Upper lobe of left lung (tissue), 6 donors: ENCODE measurements at regions not wholly inside any gene's neighbourhood (a gene's known extent, or its start where the extent isn't known, plus 50 kb on each side); places are given as distances from the start of the nearest gene placed in this dataset.

Source experiments
- ATAC-seq, 2 donors: fragments of 200-7000 bp; cut with Tn5 transposase; one replicate each; pipeline ENCODE4 v1.9.1; 2022; ENCODE audit warnings: mild to moderate bottlenecking in 2 of 2, moderate library complexity in 2 of 2; ENCODE audit not compliant: low FRiP score in 2 of 2
- DNase-seq, 2 donors: peaks; one replicate each; pipeline ENCODE4 v3.0.0-alpha.2; 2019 to 2020
- H3K27ac ChIP-seq, 4 donors: fragments of 200-600 bp; sonication (generic); one replicate each; pipeline ENCODE4 v1.5.1; 2016 to 2019
- H3K27me3 ChIP-seq, 4 donors: fragments of 200-600 bp; sonication (generic); one replicate each; pipeline ENCODE4 v1.5.1; 2017 to 2019
- H3K36me3 ChIP-seq, 4 donors: fragments of 200-600 bp; sonication (generic); one replicate each; pipeline ENCODE4 v1.5.1; 2016 to 2019
- H3K4me1 ChIP-seq, 4 donors: fragments of 200-600 bp; sonication (generic); one replicate each; pipeline ENCODE4 v1.5.1; 2018 to 2019
- H3K4me3 ChIP-seq, 4 donors: fragments of 200-600 bp; sonication (generic); one replicate each; pipeline ENCODE4 v1.5.1; 2017 to 2019; ENCODE audit warnings: mild to moderate bottlenecking in 2 of 4, moderate library complexity in 1 of 4
- H3K9me3 ChIP-seq, 4 donors: fragments of 200-600 bp; sonication (generic); one replicate each; pipeline ENCODE4 v1.5.1; 2018 to 2019
- CTCF ChIP-seq, 6 experiments: fragments of 450-650 bp in 4 of 6; fragments of 200-600 bp in 2 of 6; sonication (generic) in 2 of 6; IDR thresholded peaks; one replicate each; pipeline ENCODE4 v1.5.1; 2016 to 2019; ENCODE audit warnings: antibody characterized with exemption in 6 of 6
- EP300 ChIP-seq, 4 donors: sonication (generic); formaldehyde crosslinking; IDR thresholded peaks; one replicate each; pipeline ENCODE4 v1.5.1; 2017; ENCODE audit warnings: antibody characterized with exemption in 4 of 4, control low read depth in 2 of 4
- POLR2A ChIP-seq, 4 donors: fragments of 450-650 bp; IDR thresholded peaks; one replicate each; pipeline ENCODE4 v1.5.1; 2016 to 2017; ENCODE audit warnings: antibody characterized with exemption in 4 of 4, mild to moderate bottlenecking in 2 of 4
- POLR2AphosphoS5 ChIP-seq, 2 donors: sonication (generic); formaldehyde crosslinking; IDR thresholded peaks; one replicate each; pipeline ENCODE4 v1.5.1; 2017; ENCODE audit warnings: antibody characterized with exemption in 2 of 2
- WGBS, 2 donors: methylation state at CpG; one replicate each; pipeline ENCODE4 v1.1.5; 2017 to 2018; 5-methylcytosine and 5-hydroxymethylcytosine counted together
- donor health status: DM: no; HTN: no; CAD: no; lungs with moderate emphysema.
- donor health status: DM: no; HTN: yes; CAD: no; lungs with severe emphysema.

DNA sequence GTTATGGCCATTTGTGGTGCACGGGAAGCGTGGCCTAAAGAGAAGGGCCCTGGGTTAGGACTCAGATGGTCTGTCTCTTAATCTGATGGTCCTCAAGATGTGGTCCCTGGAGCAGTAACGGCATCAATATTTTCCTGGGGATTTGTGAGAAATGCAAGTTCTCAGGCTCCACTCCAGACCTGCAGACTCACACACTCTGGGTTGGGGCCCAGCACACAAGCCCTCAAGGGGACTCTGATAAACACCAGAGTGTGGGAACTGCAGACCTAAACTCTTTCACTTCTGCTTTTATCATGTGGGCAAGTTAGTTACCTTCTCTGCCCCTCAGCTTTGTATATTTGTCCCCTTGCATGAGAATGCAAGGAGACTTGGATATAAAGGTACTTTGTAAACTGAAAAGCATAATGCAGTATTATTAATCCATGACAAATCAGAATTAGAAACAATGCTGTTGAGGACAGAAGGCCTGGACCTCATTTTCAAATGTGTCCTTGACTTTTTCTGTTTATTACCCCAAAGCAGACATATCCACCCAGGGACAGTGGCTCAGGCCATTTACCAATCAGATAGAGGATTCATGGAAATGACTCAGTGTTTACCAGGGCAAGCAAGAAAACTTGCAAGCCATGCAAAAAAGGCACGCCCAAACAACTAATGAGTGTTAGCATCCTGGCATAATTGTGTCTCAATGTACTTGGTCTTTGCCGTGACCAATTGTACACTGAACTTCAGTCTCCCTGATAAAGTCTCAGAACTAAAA, 157.0 kb downstream of the ASCL1 start:
- Histone ChIP-seq H3K4me3 (no peak overlapping the region), H3K27ac (no peak overlapping the region), H3K27me3 (no peaks in the 10 kb centered on the region), H3K9me3 (no peaks in the 10 kb centered on the region), H3K4me1 (no peaks in the 10 kb centered on the region), H3K36me3 (no peaks in the 10 kb centered on the region)
- no peak for TF ChIP-seq POLR2AphosphoS5 (IDR thresholded peaks at IDR 0.05)
- TF ChIP-seq CTCF (IDR thresholded peaks at IDR 0.05): no peak
- TF ChIP-seq POLR2A (IDR thresholded peaks at IDR 0.05): no peak
- no peak for TF ChIP-seq EP300 (IDR thresholded peaks at IDR 0.05)
- DNase-seq (no peak), ATAC-seq (no peak)
- 90 to 92% methylated on average over 5 of the region's 5 CpGs for WGBS, 2 donors

DNA sequence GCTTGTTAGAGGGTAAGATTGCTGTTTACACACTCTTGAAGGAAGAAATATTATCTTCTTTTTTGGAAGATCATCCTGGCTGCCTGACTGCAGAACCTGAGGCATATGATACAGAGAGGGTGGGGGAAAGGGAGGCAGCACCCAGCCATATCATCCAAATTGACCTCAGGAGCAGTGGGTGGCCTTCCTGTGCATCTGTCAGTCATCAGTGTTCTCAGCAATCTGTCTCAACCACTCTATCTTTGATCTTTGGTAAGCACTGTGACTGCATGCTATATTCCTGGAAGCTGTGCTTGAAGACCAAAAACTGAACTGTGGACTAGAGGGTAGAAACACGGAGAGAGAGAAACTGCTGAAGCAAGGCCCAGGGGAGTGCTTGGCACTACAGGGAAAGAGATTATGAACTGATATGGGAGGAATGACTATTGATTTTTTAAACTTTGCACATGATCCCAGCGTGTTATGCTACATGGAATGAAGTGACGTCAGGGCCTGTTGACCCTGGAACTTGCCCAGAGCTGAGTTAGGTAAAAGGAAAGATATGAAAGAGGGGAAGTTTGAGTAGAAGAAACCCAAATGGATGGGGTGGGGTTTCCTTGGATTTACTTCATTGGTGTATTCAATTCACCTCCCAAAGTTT, 171.5 kb downstream of the ASCL1 start:
- DNase-seq (no peak), ATAC-seq (no peak)
- Histone ChIP-seq H3K9me3 (peaks cover 0 to 13% (median under 1%) of the 10 kb centered on the region in 4 donors), H3K4me1 (no peaks in the 10 kb centered on the region), H3K4me3 (no peak overlapping the region), H3K27ac (no peak overlapping the region), H3K27me3 (no peaks in the 10 kb centered on the region), H3K36me3 (no peaks in the 10 kb centered on the region)
- TF ChIP-seq POLR2A (IDR thresholded peaks at IDR 0.05) (no peak), POLR2AphosphoS5 (IDR thresholded peaks at IDR 0.05) (no peak), CTCF (IDR thresholded peaks at IDR 0.05) (no peak), EP300 (IDR thresholded peaks at IDR 0.05) (no peak)
- WGBS, 2 donors: 72 to 75% methylated on average over 3 of the region's 3 CpGs

DNA sequence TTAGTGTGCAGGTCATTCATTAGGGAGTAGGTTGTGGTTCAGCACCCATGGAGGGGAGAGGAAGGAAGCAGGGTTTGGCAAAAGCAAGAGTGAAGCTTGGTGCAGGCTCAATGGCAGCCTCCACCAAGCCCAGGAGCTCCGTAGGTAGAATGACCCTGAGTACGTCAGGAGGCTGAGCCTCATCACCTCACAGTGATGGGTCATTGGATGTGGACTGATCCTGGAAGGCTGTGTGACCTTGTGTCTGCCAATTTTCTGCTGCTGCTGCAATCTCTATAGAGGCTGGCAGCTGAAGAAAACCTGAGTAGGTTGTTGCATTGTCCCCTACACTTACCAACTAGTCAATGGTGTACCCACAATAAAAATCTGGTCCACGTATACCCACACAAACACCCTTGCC, 173.1 kb downstream of the ASCL1 start:
- Histone ChIP-seq H3K4me3 (no peak overlapping the region), H3K36me3 (no peaks in the 10 kb centered on the region), H3K4me1 (no peaks in the 10 kb centered on the region), H3K27me3 (no peaks in the 10 kb centered on the region), H3K9me3 (peaks cover 0 to 18% (median 1%) of the 10 kb centered on the region in 4 donors), H3K27ac (no peak overlapping the region)
- ATAC-seq: no peak
- no peak for DNase-seq
- 89 to 94% methylated on average over 3 of the region's 3 CpGs for WGBS, 2 donors
- TF ChIP-seq POLR2A (IDR thresholded peaks at IDR 0.05) (no peak), POLR2AphosphoS5 (IDR thresholded peaks at IDR 0.05) (no peak), CTCF (IDR thresholded peaks at IDR 0.05) (no peak), EP300 (IDR thresholded peaks at IDR 0.05) (no peak)

DNA sequence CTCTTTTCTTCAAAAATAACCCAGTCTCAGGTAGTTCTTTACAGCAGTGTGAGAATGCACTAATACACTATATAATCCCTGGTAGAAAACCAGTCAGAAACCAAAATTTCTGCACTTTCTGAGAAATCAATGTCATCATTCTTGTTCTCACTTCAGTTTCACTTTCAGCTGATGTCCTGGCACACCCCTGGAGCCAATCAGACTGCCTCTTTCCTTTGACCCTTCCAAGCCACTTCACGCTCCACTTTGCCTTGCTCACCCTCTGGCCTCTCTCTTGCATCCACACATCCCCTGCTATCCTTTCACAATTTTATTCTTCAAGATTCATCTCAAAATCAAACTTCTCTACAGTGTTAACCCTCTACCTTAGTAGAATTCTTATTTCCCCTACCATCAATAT, 181.1 kb downstream of the ASCL1 start:
- DNase-seq: no peak
- Histone ChIP-seq H3K9me3 (peaks cover 0 to 10% (median 1%) of the 10 kb centered on the region in 4 donors), H3K27me3 (no peaks in the 10 kb centered on the region), H3K36me3 (no peaks in the 10 kb centered on the region), H3K4me1 (no peaks in the 10 kb centered on the region), H3K4me3 (no peak overlapping the region), H3K27ac (no peak overlapping the region)
- ATAC-seq: no peak
- WGBS, 2 donors: 88 to 95% methylated on average over 1 of the region's 1 CpG
- TF ChIP-seq POLR2A (IDR thresholded peaks at IDR 0.05) (no peak), CTCF (IDR thresholded peaks at IDR 0.05) (no peak), POLR2AphosphoS5 (IDR thresholded peaks at IDR 0.05) (no peak), EP300 (IDR thresholded peaks at IDR 0.05) (no peak)
